HUDEP-2 (cell line): ENCODE measurements at regions not wholly inside any gene's neighbourhood (a gene's known extent, or its start where the extent isn't known, plus 50 kb on each side); places are given as distances from the start of the nearest gene placed in this dataset.
A peak's percentile ranks its signal among the peaks of the same experiment; 100 is the strongest.
"Not testable (repeated sequence)": the region's sequence is repeated elsewhere in the genome, so short reads cannot be mapped to it uniquely, and the experiment has no call there.

Experiments used
- DNase-seq, 76 experiments: peaks; one replicate each; lab custom pipeline; 2025; ENCODE audit not compliant: unreplicated experiment in 76 of 76; lab: John Stamatoyannopoulos, UW

DNA sequence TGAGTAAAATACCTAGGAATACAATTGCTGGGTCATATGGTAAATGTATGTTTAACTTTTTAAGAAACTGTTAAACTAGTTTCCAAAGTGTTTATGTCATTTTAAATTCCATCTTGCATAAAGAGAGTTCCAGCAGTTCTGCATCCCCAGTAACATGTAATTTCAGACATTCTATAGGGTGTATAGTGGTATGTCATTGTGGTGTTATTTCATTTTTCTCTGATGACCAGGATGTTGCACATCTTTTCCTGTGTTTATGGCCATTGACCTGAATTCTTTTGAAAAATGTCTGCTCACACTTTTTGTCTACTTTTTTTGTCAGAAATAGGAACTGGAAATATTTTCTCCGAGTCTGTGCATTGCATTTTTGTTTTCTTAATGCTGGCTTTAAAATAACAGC is 128.9 kb downstream of the TMEM200A start:
- no peak for DNase-seq

DNA sequence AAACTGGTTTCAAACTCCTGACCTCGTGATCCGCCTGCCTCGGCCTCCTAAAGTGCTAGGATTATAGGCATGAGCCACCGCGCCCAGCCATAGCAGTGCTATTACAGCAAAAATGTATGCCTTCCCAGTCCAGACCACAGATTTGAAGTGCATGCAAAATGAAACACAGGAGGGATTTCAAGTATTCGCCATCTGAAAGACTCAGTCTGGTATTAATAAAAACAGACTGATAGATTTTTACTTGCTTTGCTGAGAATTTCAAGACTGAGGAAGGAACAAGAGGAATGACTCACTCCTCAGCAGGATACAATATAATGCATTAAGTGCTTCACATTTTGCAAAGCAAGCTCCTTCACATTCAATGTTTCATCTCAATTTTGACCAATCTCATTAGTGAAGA is 134.9 kb downstream of the TMEM200A start:
- DNase-seq, result no peak

GRCh38 chr6:130503146-130503545 is 137.3 kb downstream of the TMEM200A start:
- no peak for DNase-seq

GRCh38 chr6:130505808-130506598 is 140.2 kb downstream of the TMEM200A start:
- DNase-seq, result no peak

DNA sequence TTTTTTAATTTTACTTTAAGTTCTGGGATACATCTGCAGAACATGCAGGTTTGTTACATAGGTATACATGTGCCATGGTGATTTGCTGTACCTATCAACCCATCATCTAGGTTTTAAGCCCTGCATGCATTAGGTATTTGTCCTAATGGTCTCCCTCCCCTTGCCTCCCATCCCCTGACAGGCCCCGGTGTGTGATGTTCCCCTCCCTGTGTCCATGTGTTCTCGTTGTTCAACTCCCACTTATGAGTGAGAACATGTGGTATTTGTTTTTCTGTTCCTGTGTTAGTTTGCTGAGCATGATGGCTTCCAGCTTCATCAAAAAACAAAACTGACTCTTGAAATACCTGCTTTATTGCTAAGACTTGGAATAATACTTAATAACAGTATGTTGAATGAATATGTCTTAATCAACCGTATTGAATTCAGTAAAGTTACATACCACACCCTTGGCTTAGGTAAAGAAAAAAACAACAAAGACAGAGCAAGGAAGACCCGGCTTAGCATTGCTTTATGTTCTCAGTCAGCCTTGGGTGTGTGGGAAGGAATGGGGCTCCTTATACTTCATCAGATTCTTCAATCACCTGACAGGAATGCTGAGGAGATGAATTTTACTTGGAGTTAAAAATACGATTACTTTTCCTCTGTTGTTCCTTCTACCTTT is 141.3 kb downstream of the TMEM200A start:
- not testable (repeated sequence) for DNase-seq

GRCh38 chr6:130507666-130508028 is 141.8 kb downstream of the TMEM200A start:
- DNase-seq, result no peak

DNA sequence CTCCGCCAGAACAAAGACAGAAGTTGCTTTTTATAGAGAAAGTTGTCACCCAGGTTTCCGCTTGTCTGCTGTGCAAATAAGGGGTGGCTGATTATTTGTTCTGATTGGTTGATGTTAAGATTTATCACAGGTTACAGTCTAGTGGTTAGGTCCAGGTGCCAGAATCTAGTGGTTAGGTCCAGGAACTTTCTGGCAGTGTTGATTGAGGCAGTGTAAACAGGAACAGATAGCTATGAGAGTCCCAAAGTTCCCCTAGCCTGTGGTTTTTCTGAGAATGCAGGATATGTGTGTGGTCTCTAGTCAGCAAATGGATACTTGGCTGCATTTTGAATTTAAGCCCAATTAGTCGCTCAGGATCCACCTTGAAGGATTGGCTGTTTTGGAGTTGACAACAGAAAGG is 148.0 kb downstream of the TMEM200A start:
- DNase-seq, result peak in 1 of 76 experiments; percentile 24

- DNase-seq, result no peak
Observed at GRCh38 chr6:130514712-130515111, 148.9 kb downstream of the TMEM200A start.

DNA sequence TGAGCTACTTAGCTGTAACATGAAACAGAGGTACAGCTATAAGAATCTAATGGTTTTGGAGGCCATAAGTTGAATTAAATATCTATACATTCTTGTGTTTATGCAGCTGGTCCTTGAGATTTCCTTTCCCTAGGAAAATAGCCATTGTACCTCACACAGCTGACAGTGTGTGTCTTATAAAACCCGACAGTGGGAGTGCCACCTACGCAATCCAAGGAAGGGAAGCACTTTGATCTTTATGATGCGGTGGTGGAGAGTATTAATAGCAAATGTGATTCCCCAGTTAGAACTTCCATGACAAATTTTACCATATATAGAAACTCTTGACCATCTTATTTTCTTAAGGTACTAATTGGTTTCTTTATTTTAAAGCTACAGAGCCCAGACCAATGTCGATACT is 149.5 kb downstream of the TMEM200A start:
- no peak for DNase-seq

GRCh38 chr6:130516604-130517003 is 150.8 kb downstream of the TMEM200A start:
- DNase-seq, result no peak

GRCh38 chr6:130517444-130517931 is 151.7 kb downstream of the TMEM200A start:
- no peak for DNase-seq

DNA sequence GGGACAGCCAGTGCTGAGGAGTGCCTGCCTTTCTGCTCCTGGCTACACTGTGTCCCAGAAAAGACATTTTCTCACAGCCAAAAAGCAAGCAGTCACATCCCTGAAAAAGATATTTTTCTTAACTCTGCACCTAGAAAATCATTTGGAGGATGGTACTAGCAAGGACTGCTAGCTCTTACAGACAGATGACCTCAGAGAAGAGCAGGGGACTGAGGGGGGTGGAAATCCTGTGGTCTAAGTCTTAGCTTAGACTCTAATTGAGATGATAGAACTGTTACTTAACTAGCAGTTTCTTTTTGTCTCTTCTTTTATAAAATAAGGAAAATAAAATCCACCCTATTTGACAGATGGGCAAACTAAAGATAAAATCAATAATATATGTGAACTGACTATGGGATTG is 152.8 kb downstream of the TMEM200A start:
- DNase-seq, result no peak

- DNase-seq, result no peak
Observed at GRCh38 chr6:130520221-130520620, 154.4 kb downstream of the TMEM200A start.

GRCh38 chr6:130520801-130521200 is 155.0 kb downstream of the TMEM200A start:
- no peak for DNase-seq

DNA sequence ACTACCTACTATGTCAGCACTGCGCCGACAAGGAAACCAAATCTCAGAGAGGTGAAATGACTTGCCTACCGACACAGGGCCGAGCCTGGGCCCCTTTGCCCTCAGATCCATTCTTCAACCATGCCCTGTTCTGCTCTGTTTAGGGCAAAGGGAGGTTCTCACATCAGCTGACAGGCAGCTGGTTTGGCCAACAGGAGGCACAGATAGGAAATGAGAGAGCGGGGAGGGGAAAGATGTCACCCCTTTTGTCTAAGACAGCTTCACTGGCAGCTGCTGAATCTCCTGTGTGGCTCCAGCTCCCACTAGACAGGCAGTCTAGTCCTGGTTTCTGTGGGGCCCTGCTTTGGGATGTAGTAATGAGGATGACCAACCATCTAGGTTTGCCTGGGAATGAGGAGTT is 158.7 kb downstream of the TMEM200A start:
- no peak for DNase-seq

- DNase-seq, result no peak
Observed at GRCh38 chr6:130525408-130525807, 159.6 kb downstream of the TMEM200A start.

DNA sequence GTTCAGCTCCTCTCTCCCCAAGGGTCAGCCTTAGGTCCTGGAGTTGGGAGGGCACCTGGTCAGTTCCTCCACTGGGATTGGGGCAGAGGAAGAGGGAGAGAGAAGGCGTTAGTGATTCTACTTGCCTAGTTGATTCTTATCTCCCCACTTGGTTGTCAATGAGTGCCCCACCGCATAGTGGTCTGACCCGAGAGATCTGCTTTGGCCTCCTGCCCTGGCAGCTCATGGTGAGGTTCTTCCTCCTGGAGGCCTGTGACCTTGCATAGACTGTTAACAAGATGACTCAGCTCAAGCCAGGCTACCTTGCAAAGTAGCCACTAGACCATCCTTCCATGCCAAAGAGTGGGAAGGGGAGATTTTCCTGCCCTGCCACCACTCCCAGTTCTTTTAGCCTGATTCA is 160.6 kb downstream of the TMEM200A start:
- peak in 5 of 76 experiments; percentile 4 to 40 (median 16) for DNase-seq

- DNase-seq, result no peak
Observed at GRCh38 chr6:130527173-130527572, 161.4 kb downstream of the TMEM200A start.

GRCh38 chr6:130529569-130530149 is 163.8 kb downstream of the TMEM200A start:
- DNase-seq, result no peak

DNA sequence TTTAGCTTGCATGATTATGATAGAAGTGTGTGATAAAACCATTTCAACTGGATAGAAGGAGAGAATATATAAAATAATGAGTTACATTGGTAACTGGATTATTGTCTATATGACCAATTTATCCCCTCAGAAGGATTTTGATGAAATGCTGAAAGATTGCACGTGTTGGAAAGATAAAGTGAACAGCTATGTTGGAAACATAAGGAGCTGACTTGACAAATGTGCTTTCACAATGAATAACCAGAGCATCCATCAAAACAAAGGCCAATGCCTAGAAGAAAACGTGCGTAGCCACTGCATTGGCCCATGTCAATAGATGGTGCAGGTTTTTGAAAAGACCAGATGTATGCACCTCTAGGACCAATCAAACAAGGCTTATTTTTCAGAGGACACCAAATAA is 168.8 kb downstream of the TMEM200A start:
- DNase-seq, result no peak

DNA sequence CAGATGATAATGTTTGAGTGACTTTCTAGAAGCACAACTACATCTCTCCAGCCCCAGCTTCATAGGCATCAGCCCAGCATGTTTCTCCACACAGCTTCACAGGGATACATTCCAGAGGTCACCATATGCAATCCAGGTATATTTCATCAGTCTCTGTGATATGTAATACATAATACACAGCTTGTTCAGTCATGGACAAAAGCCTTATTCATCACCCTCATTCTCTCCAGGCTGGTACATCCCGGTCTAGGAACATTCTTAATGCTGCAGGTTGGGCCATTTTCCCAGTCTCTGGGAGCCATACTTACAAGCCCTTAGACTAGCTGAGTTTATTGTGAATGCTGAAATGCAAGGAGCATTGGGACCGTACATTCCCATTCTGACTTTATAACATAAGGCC is 169.4 kb downstream of the TMEM200A start:
- no peak for DNase-seq

DNA sequence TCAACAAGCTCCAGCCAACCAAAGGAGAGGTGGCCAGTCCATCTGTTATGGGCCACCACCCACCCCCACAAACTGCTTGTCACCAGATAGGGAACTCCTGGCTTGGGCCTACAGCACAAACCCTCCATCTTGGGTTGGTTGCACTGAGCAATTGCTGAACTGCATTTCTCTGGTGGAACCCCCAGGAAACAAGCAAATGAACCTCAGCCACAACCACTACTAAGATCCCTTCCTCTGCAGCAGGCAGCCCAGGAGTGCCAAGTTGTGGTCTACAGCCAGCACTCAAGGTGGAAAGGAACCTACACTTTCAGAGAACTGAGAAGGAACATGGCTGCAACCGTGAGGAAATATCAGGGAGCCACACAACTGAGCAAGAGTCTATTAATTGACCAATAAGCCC is 171.6 kb downstream of the TMEM200A start:
- DNase-seq, result no peak
